HEK293T (cell line): ENCODE measurements at regions not wholly inside any gene's neighbourhood (a gene's known extent, or its start where the extent isn't known, plus 50 kb on each side); places are given as distances from the start of the nearest gene placed in this dataset.

Experiments used
- BHLHE40 ChIP-seq: fragments of 450-650 bp; IDR thresholded peaks from 2 replicates; pipeline ENCODE4 v1.6.1; 2016; ENCODE audit warnings: mild to moderate bottlenecking, moderate library complexity, borderline replicate concordance
- ELF4 ChIP-seq: fragments of 450-650 bp; IDR thresholded peaks from 2 replicates; pipeline ENCODE4 v1.6.1; 2017; ENCODE audit warnings: antibody characterized with exemption
- FOXK2 ChIP-seq: fragments of 450-650 bp; IDR thresholded peaks from 2 replicates; pipeline ENCODE4 v1.6.1; 2016; ENCODE audit warnings: mild to moderate bottlenecking
- FOXM1 ChIP-seq: fragments of 450-650 bp; IDR thresholded peaks from 2 replicates; pipeline ENCODE4 v1.6.1; 2017; ENCODE audit warnings: mild to moderate bottlenecking, borderline replicate concordance
- HDGF ChIP-seq: fragments of 450-650 bp; IDR thresholded peaks from 2 replicates; pipeline ENCODE4 v1.6.1; 2017; ENCODE audit warnings: antibody characterized with exemption, borderline replicate concordance
- L3MBTL2 ChIP-seq: fragments of 450-650 bp; conservative IDR thresholded peaks from 2 replicates; pipeline ENCODE4 v1.6.1; 2016; ENCODE audit warnings: mild to moderate bottlenecking
- PKNOX1 ChIP-seq: fragments of 450-650 bp; IDR thresholded peaks from 2 replicates; pipeline ENCODE4 v1.6.1; 2016
- SUZ12 ChIP-seq: fragments of 450-650 bp; IDR thresholded peaks from 2 replicates; pipeline ENCODE4 v1.6.1; 2016; ENCODE audit warnings: mild to moderate bottlenecking

- TF ChIP-seq FOXK2 (no peak), PKNOX1 (no peak), BHLHE40 (no peak), SUZ12 (no peak), HDGF (no peak), FOXM1 (no peak), ELF4 (no peak), L3MBTL2 (no peak)
Observed at GRCh38 chr16:22694887-22695382, 119.0 kb upstream of the HS3ST2 start.
